Activated CD4-positive, alpha-beta T cell treated with anti-CD3 and anti-CD28 coated beads for 4 hours (primary cell): ENCODE measurements at regions not wholly inside any gene's neighbourhood (a gene's known extent, or its start where the extent isn't known, plus 50 kb on each side); places are given as distances from the start of the nearest gene placed in this dataset.

Source experiments
- DNase-seq, 2 donors: peaks; one replicate each; pipeline ENCODE4 v3.0.0-alpha.2; 2020

DNA sequence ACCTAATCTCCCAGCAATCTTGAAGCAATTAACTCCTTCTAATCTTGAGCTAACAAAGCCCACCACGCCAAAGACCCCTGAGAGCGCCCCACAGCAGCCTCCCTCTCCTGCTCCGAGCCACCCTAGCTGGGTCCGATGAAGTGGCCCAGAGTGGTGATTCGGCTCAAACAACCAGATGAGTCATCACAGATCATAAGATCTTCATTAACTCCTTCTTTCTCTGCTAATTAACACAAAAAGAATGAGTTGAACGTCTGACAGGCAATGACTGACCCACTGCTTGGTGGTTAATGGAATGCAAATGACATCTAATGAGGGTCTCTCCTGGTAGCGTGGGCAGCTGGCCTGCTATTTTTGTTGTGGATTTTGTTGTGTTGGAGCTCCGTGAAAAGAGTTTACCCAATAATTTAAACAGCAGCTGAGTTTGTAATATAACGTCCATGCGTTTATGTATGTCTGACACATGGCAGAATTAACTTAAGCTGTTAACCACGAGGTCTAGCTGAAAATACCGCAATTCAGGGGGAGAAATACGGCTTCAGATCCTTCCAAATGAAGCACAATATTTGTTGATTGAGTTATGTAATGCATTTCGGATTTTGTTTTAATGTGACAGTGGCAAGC is 161.4 kb downstream of the RAB11FIP2 start:
- DNase-seq = no peak

DNA sequence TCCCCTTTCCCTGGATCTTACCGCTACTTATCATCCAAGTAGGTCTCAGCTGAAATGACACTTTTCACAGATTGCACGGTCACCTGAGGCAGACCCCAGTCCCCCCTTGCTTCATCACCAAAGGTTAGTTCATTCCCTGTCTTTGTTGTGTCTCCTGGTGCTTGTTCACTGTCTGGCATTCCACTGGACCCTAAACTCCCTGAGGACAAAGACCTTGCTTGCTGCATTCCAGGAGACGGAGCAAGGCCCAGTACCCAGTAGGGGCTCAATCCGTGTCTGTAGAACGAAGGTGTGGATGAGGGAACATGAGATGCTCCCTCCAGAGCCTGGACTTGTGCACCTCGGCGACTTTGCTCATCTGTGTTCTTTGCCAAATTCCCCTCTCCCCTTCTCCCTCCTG is 160.0 kb downstream of the RAB11FIP2 start:
- DNase-seq = no peak

DNA sequence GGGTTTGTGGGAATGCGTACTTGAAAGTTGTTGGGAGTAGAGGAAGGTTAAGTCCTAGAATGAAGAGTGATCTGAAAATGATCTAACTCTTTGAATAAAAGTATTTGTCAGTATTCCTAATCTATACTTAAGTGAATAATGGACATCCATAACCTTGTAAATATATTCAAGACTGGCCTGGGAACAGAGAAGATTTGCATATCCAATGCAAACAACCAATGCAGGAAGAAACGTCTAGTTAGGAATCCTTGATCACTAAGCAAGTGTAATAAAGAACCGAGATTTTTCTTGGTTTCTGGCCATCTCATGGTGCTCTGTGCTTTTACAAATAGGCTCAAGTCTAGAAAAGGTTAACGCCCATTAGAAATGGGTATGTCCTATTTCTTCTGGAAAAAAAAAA is 157.1 kb downstream of the RAB11FIP2 start:
- no peak for DNase-seq

DNA sequence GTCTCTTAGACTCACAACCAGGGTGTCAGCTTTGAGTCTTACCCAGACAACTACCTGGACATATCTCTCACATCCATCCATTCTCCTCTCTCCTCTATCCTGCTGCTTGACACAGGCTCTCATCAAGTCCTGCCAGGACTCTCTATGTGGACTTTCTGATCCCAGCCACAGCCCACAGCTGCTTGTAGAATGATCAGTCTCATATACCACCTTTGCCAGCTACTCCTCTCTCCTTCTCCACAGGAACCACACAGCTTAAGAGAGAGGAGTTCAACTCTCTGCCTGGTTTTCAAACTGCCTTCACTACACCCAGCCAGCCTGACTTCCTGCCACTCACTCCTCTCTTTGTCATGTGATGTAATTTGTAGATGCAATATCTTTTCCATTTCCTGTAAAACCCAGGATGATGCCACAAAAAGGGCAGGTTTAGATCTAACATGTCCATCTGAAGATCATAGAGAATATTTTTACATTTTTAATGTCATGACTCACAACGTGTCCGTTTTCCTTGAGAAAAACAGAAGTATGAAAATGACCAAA is 154.0 kb downstream of the RAB11FIP2 start:
- no peak for DNase-seq

DNA sequence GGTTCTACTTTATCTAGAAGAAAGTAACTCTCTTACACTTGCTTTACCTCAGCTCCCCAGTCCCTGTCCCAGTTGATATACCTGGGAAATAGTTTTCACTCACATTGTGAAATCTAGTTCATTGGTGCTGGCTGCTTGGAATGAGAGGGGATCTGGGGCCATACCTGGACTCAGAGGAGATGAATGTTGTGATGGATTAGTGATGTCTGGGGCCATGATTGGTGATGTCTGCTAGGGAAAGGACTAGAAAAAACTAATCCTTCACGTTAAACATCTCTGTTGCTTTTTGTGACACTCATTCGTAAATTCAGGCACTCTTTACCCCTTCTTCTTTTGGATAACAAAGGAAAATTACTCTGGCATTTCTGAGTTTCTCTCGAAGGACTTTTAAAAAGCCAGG is 152.4 kb downstream of the RAB11FIP2 start:
- DNase-seq = no peak

DNA sequence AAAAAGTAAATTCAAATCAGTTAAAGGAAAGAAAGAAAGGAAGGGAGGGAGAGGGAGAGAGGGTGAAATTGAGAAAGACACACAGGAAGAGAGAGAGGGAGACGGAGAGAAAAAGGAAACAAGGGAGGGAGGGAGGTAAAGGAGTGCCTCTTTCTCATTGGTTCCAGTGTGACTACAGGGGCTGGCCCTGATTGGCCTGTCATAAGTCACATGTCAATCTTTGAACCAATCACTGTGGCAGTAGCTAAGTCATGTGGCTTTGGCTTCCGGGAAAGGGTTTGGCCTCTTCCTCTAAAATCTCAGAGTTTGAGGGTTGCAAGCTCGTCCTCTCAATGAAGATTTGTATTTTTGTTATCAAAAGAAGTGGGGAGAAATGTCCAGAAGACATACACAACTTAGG is 150.2 kb downstream of the RAB11FIP2 start:
- DNase-seq = no peak

DNA sequence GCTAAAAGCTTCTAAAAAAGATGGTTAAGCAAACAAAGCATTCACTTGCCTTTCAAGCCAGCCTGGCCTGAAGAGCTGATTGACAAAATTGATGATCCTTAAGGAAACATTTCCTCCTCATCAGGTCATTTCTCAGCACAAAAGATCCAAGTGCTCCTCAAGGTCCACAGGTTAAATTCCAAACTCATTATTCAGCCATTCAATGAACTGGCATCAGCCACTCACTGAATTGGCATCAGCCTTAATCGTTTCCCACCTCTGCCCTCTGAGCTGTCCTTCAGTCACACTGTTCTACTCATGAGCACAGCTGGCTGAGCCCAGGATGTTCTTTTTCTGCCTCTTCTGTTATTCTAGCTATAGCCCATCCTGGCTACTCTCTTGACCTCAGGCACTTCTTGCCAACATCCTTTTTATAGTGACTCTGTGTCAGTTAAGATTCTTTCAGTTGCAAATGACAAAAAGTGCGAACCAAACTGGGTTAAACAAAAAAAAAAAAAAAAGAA is 147.5 kb downstream of the RAB11FIP2 start:
- DNase-seq = no peak

DNA sequence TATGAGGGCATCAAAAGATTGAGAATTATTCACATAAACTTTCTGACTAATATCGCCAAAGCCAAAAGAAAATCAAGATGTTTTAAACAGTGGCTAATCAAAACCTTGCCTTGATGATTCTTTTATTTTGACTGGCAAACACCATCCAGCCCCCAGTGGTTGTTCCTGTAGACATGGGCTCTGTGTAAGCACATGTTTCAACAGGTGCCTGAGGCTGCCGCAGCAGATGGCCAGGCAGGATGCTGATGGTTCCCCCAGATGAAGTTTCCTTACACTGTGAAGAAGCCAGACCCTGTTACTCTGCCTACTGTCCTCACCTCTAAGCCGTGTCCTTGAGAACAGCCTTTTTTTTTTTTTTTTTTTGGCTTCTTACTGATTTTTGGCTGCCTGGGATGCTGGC is 146.5 kb downstream of the RAB11FIP2 start:
- DNase-seq = no peak

DNA sequence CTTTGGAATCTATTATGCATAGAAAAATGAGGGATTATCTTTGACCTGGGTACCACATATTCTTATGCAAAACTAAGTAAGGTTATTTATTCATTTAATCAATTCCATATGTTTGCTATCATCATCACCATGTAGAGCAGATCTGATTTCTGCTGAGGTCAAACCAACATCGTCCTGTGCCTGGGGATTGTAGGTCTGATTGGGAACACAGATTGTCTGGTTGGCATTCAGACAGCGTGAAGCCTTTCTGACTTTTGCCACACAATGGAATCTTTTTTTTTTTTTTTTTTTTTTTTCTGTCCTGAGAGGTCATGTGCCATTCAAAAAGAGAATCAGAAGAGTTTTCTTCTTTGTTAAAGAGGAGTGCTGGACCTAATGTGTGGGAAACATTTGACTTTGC is 142.9 kb downstream of the RAB11FIP2 start:
- no peak for DNase-seq

DNA sequence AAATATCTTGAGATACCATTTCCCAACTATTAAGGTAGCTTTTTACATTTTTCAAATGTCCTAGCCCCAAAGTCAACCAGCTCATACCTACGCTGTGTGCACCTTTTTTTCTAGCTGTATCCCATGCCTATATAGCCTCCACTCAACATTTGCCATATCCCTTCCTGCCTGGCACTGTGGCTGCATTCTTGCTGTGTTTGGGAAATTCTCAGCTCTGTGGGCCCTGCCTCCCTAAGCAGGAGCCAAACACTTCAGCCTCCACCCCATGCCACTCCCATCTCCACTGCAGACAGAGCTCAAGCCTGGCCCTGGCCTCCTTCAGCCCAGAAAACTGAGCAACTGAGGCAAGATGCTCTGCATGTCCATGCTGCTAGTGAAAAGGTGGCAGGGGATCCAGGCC is 141.3 kb downstream of the RAB11FIP2 start:
- no peak for DNase-seq

DNA sequence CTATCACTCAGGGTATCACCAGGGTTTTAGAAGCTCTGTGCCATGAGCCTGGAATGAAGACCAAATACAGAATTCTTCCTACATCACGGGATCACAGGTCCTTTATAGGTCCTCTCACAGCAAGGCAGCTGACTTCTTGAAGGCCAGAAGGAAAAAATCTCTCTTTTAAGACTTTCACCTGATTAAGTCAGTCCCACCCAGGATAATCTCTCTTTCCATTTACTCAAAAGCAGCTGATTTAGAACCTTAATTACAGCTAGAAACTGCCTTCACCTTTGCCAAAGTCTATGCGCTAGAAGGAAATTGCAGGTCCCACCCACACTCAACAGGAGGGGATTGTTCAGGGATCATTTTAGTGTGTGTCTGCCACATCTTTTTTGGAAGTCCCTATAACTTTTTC is 135.1 kb downstream of the RAB11FIP2 start:
- DNase-seq = no peak

DNA sequence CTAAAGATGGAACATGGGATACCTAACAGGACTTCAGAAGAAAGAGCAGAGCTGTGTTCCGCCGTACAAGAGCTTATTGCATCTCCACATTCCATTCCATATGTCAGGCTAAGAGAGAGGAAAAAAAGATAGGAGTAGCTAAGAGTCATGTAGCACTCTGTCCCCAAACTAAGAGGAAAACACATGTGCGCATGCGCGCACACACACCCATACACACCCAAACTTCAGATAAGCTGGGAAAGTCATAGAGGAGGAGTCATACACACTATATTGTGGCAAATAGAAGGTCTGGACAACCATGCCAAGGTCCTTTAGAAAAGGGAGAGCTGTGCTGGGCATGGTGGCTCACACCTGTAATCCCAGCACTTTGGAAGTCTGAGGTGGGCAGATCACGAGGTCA is 132.4 kb downstream of the RAB11FIP2 start:
- DNase-seq = no peak

DNA sequence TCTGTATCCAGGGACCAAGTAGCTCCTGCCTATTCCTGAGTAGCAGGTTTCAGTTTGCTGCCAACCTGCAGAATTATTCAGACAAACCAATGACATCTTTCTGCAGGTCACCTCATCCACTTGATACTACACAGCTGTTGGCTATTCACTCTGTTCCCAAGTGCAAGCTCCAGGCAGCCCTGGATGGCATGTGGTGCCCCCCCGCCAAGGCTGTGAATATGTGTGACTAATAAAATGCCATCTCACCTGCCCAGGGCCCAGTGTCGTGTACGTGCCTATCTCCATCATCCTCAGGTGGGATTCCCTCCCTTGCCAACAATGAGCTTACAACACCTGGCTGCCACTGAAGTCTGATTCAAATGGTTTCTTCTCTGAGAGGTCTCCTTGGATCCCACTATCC is 125.8 kb downstream of the RAB11FIP2 start:
- no peak for DNase-seq

DNA sequence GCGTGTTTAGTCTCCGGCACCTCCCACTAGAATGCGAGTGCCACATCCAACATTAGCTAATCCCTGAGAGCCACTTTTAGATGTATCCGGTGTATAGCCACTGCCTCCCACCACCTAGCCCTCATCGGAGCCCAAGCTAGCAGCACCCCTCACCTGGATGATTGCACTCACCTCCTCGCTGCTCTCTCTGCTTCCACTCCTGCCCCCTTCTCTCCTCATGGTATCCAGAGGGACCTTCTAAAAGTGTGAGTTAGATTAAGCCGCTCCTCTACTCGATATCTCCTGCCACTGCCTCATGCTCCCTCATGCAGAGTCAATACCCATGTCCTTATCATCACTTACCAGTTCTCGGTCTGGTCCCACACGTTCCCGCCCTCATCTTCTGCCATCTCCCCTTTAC is 125.3 kb downstream of the RAB11FIP2 start:
- DNase-seq = no peak

DNA sequence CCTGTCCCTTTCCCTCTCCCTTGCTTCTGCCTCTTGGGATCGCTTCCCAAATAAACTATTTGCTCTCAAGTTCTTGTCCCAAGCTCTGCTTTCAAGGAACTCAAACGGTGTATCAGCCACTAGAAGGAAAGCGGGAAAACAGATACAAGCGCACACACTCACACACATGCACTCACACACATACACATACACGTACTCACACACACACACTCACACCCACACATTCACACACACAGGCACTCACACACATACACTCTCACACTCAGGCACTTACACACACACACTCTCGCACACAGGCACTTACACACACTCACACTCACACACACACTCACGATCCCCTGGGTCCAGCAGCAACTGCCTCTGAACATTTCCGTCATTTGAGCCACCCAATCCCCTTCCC is 121.9 kb downstream of the RAB11FIP2 start:
- DNase-seq = no peak

DNA sequence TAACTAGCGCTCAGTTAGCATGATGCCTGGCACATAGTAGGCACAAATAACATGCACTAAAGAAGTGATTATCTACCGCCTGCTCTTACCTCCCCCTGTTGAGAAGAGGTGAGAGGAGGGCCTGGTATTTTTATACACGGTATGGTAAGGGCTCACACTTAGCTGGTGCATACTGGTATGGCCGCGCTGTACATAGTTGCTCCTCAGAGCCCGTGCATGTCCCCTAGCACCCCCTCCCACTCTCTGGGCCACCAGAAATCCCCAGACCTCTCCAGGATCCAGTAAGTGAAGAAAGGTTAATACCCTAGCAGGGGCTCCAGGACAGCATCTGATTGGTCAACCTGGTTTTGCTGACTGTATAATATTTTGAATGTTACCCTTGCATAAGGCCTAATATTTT is 121.4 kb downstream of the RAB11FIP2 start:
- DNase-seq = no peak

DNA sequence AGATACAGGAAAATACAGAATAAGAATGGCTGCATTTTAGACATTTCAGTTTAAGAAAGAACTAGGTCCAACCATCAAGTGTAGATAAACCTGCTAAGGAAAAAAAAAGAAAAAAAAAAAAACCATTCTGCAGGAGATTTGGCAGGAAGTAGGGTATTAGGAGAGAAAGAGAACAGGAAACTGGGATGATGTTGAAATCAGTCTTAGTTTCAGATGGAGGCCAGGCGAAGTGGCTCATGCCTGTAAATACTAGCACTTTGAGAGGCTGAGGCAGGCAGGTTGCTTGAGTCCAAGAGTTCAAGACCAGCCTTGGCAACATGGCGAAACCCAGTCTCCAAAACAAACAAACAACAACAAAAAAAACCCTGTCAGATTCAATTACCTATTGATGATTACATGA is 120.2 kb downstream of the RAB11FIP2 start:
- no peak for DNase-seq

DNA sequence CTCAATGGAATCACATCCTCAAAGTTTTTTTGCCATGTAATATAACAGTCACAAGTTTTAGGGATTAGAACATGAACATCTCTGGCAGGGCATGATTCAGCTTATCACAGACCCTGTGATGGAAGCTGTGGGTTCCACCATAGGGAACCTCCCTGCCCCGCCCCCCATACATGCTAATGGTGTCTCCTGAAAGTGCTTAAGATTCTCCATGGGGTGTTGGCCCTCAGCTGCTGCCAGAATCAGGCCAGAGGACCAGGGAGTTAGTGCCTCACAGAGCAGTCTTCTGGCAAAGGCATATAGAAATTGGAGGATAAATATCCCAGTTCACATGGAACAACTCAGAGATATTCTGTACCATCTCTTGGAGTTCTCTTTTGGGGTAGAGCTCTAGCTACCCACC is 119.4 kb downstream of the RAB11FIP2 start:
- DNase-seq = no peak

DNA sequence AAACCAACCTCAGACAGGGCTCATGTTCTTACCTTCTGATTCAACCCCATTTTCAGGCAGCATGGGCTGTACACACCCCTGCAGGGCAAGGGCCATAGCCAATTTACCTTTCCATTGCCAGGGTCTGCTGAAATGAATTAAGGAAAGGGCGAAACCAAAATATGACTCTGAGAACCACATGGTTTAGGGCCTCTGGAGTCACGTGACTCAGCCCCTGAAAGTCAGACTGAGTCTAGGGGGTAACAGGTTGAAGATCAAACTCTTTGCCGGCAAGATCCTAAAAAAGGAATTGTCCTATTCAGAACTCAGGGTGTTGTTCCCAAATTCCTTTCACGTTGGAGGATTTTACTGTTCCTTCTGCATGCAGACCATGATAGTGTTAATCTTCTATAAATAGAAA is 118.9 kb downstream of the RAB11FIP2 start:
- no peak for DNase-seq

DNA sequence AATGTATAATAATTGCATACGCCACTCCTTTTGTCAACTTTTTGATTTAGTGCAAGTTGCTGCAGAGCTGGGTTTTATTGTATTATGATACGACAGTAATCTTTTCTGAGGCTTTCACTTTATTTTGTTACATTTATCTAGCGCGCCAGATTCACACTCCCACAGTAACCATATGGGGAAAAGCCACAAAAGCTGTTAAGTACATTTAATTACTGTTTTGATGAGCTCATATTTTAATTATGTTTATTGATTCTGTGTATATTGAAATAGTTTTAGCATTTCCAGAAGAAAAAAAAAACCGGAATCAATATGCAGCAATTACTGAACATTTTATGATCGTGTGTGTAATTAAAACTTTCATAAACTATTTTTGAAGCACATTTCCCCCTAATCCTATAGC is 118.5 kb downstream of the RAB11FIP2 start:
- DNase-seq = no peak

DNA sequence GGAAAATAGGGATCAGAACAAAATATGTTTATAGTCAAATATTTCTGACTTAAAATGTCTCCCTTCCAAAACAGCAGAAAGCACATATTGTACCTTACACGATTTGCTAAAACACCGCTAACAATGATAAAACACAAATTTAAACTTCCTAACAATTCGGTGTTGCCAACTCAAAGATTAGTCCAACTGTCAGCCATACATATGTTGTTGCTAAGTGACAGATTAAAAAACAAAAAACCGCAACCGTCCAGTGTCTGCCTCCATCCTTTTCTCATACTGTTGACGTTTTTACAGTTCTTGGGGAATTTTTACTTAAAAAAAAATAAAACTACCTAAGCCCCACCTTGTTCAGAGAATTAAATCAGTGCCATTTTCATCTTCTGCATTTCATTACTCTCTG is 118.0 kb downstream of the RAB11FIP2 start:
- no peak for DNase-seq

DNA sequence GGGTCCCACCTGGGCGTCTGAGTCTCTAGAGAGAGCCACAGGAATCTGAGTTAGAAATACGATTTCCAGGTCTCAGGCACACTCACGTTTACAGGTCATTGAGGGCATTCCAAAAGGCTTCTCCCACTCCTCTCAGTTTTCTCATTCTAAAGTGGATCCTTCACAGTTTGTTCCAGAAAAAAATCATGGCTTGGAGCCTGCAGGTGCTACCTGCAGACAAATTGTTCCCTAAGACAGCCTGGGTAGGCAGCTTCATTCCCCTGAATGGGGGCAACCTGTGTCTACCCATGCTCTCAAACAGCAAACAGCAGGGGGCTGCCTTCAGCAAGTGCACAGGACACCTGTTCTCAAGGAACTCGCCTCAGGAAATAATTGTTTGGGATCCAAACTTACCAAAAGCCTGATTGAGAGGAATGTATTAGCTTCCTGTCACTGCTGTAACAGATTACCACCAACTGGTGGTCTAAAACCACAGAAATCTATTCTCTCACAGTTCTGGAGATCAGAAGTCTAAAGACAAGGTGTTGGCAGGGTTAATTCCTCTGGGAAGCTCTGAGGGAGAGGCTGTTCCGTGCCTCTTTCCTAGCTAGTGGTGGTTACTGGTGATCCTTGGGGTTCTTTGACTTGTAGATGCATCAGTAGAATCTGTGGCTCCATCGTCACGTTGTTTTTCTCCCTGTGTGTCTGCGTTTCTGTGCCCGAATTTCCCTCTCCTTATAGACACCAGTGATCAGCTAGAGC is 117.2 kb downstream of the RAB11FIP2 start:
- no peak for DNase-seq

DNA sequence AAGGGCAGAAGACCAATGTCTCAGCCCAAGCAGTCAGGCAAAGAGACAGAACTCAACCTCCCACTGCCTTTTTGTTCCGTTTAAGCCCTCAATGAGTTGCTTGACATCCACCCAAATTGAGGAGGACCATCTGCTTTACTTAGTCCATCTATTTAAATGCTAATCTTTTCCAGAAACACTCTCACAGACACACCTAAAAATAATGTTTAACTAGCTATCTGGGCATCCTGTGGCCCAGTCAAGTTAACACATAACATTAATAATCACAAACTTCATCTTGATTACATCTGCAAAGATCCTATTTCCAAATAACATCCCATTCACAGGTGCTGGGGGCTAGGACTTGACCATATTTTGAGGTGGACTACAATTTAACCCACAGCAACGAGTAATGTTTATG is 115.7 kb downstream of the RAB11FIP2 start:
- no peak for DNase-seq

DNA sequence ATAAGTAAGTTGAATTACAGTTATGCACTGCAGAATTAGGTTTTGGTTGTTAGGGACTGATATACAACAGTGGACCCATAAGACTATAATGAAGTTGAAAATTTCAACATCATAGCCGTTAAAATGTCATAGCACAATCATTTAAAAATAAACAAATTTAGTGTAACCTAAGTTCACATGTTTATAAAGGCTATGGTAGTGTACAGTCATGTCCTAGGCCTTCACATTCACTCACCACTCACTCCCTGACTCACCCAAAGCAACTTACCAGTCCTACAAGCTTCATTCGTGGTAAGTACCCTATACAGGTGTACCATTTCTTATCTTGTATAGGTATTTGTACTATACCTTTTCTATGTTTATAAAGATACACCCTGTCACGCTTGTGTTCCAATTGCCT is 113.7 kb downstream of the RAB11FIP2 start:
- no peak for DNase-seq

DNA sequence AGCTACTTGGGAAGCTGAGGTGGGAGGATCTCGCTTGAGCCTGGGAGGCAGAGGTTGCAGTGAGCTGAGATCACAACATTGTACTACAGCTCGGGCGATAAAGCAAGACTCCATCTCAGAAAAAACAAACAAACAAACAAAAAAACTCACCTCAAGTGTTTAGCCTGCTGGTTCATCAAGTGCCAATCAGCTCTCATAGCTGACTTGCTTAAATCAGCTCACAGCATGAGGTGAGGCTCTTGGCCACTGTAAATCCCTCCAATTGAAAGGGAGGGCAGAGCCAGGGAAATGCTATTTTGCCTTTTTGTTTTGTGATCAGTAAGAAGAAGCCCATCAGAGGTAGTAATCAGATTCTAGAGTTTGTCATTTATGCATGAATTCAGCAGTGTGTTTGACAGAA is 112.3 kb downstream of the RAB11FIP2 start:
- no peak for DNase-seq
